ENCODE measurements at regions not wholly inside any gene's neighbourhood (a gene's known extent, or its start where the extent isn't known, plus 50 kb on each side); places are given as distances from the start of the nearest gene placed in this dataset.

GRCh38 chr1:90838720-90839119 is 121.6 kb upstream of the BARHL2 start:
- TF ChIP-seq CTCF (optimal IDR thresholded peaks at IDR 0.05 in 1 of 3, IDR thresholded peaks at IDR 0.05 in 1 of 3, conservative IDR thresholded peaks at IDR 0.05 in 1 of 3; ENCODE audit: extremely low read depth in 1 of 3, insufficient read depth in 2 of 3, low read length in 3 of 3) (no peak), EZH2 (IDR thresholded peaks at IDR 0.05; ENCODE audit: low read length) (no peak)

Measured in keratinocyte (primary cell).